Astrocyte of the spinal cord (primary cell): ENCODE measurements at regions not wholly inside any gene's neighbourhood (a gene's known extent, or its start where the extent isn't known, plus 50 kb on each side); places are given as distances from the start of the nearest gene placed in this dataset.

Source experiments
- DNase-seq: peaks from one replicate; pipeline ENCODE4 v3.0.0; 2011; ENCODE audit warnings: low read depth, low spot score
- H3K4me3 ChIP-seq: 2 replicates; pipeline ENCODE4 v1.5.1; 2011; ENCODE audit warnings: low read depth, mild to moderate bottlenecking, low read length, moderate library complexity
- in situ Hi-C: cut with HindIII; loops from 2 replicates; pipeline ENCODE4 v1.10.0; 2017; ENCODE audit warnings: low sequenced_read_pairs
- TF ChIP-seq, protein P1 (sequence below): IDR thresholded peaks from 2 replicates; pipeline ENCODE4 v1.5.1; 2012; ENCODE audit warnings: low read depth, mild to moderate bottlenecking, low read length, inconsistent platforms

DNA sequence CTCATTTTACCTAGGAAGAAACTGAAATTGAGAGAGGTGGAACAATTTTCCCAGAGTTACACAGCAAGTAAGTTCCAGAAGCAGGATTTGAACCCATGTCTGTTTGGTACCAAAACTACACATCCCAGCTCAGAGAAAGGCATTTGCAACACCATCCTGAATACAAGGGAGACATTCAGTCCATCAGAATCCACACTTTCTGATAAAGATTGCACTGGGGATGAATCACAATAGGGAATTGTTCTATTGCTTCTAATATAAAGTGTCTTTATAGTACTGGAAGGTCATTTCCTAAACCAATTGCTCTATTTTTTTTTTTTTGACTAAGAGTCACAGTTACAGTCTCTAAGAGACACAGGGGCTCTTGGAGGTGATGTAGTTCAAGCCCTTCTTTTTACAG lies 208.1 kb upstream of the CADM1 start:
- TF ChIP-seq, protein P1, sequence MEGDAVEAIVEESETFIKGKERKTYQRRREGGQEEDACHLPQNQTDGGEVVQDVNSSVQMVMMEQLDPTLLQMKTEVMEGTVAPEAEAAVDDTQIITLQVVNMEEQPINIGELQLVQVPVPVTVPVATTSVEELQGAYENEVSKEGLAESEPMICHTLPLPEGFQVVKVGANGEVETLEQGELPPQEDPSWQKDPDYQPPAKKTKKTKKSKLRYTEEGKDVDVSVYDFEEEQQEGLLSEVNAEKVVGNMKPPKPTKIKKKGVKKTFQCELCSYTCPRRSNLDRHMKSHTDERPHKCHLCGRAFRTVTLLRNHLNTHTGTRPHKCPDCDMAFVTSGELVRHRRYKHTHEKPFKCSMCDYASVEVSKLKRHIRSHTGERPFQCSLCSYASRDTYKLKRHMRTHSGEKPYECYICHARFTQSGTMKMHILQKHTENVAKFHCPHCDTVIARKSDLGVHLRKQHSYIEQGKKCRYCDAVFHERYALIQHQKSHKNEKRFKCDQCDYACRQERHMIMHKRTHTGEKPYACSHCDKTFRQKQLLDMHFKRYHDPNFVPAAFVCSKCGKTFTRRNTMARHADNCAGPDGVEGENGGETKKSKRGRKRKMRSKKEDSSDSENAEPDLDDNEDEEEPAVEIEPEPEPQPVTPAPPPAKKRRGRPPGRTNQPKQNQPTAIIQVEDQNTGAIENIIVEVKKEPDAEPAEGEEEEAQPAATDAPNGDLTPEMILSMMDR: no peak
- no peak for DNase-seq
- in situ Hi-C loops: no loop called here
- H3K4me3 ChIP-seq: no peak overlapping the region

DNA sequence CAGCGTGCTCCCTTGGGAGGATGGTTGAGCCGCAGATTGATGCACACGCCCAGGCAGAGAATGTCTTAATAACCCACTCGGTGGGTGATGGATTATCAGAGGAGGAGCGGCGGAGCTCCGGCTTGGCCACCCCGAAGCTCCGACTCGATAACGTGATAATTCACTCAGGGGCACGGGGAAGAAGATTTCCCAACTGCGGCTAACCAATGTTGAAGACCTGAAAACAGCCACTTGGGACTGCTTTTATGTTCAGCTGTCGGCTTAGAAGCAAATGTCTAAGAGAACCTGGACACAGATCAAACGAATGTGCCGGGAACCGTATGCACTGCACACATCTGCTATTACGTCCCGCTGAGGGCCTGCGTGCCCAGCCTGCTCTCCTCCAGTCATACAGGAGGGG lies 206.8 kb upstream of the CADM1 start:
- TF ChIP-seq, protein P1: no peak
- no peak overlapping the region for H3K4me3 ChIP-seq
- in situ Hi-C loops: no loop called here
- DNase-seq: peak; percentile 10

DNA sequence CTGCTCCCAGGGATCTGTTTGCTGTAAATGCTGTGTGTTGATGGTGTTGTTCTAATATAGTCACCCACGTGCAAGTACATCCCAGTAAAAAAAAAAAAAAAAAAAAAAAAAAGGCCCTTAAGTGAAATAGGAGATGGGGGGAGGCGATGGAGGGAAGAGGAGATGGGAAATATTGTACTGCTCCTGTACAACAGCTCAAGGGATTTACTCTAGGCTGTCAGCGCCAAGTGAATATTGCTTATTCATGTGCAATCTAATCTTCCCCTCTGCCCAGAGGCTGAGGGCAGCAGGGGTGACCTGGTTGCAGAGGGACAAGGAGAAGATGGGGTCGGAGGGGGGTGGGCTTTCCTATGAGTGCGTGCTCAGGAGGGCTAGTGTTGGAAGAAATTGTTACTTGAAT lies 206.2 kb upstream of the CADM1 start:
- TF ChIP-seq, protein P1: no peak
- DNase-seq: no peak
- no peak overlapping the region for H3K4me3 ChIP-seq
- in situ Hi-C loops: no loop called here

DNA sequence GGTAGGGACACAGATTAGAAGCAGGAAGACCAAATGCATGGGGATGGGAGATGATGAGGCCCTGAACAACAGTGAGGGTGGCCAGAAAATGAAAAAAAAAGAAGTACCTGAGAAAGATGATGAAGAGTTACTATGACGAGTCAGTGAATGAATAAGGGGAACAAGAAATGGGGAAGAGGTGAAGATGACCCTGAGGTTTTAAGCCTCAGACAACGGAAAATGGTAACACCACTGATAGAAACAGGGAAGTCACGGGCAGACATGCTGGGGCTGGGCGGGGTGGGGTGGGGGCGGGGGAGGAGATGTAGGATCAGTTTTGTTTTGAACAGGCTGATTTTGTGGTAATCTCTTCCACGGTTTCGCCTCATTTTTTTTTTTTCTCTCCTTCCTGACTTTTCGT lies 205.1 kb upstream of the CADM1 start:
- TF ChIP-seq, protein P1: no peak
- in situ Hi-C loops: no loop called here
- no peak for DNase-seq
- no peak overlapping the region for H3K4me3 ChIP-seq

DNA sequence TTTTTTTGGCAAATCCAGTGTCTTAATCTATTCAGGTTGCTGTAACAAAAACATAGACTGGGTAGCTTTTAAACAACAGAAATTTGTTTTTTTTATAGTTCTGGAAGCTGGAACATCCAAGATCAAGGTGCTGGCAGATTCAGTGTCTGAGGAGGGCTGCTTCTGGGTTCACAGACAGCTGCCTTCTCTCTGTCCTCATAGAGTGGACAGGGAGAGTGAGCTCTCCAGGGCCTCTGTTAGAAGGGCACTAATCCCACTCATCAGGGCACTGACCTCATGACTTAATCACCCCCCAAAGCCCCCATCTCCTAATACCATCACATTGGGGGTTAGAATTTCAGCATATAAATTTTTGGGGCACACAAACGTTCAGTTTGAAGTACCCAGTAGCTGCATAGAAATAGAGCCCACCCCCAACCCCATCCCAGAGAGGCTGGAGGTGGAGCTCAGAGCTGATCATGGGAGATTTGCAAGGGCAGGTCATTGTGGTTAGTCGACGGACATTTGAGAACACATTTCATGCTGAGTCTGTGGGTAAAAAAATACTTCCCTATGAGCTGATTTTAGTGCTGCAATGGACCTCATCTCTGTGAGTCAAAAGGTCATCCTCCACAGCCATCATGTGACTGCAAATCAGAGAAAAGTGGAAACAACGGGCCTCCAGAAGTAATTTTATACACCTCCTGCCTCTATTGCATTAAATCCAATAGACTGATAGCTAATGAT lies 203.1 kb upstream of the CADM1 start:
- TF ChIP-seq, protein P1: no peak
- peak; percentile 74 for DNase-seq
- in situ Hi-C loops: no loop called here
- no peak overlapping the region for H3K4me3 ChIP-seq

DNA sequence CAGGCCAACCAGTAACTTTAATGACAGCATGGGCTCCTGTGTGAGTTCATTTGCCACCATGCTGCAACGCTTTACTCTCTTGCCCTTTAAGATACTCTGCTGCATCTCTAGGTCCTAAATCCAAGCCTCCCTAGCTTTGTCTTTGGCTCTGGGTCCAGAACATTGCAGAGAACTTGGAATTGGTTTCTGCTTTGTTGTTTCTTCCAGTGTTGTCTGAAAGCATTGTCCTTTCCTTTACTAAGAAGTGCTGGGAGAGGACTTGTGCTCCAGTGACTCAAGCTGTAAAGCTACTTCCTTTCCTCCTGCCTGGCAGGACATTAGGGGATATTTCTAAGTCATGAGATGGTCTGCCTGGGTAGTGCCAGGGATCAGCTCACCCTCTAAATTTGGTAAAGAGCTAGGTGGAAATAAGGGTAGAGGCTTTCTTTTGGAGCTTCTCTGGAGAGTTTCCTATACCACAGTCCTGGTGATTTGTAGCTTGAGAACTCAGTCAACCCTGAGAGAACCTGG lies 202.5 kb upstream of the CADM1 start:
- TF ChIP-seq, protein P1: no peak
- peak; percentile 15 for DNase-seq
- in situ Hi-C loops: no loop called here
- no peak overlapping the region for H3K4me3 ChIP-seq
